ENCODE measurements at regions not wholly inside any gene's neighbourhood (a gene's known extent, or its start where the extent isn't known, plus 50 kb on each side); places are given as distances from the start of the nearest gene placed in this dataset.

- TF ChIP-seq, protein P1, sequence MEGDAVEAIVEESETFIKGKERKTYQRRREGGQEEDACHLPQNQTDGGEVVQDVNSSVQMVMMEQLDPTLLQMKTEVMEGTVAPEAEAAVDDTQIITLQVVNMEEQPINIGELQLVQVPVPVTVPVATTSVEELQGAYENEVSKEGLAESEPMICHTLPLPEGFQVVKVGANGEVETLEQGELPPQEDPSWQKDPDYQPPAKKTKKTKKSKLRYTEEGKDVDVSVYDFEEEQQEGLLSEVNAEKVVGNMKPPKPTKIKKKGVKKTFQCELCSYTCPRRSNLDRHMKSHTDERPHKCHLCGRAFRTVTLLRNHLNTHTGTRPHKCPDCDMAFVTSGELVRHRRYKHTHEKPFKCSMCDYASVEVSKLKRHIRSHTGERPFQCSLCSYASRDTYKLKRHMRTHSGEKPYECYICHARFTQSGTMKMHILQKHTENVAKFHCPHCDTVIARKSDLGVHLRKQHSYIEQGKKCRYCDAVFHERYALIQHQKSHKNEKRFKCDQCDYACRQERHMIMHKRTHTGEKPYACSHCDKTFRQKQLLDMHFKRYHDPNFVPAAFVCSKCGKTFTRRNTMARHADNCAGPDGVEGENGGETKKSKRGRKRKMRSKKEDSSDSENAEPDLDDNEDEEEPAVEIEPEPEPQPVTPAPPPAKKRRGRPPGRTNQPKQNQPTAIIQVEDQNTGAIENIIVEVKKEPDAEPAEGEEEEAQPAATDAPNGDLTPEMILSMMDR (IDR thresholded peaks at IDR 0.05 in 4 of 5, conservative IDR thresholded peaks at IDR 0.05 in 1 of 5), result no peak
- TF ChIP-seq POLR2A (IDR thresholded peaks at IDR 0.05), result no peak
These were observed 86.6 kb upstream of the DPH5 start for GRCh38 chr1:101112051-101112780.
